GM18861 (cell line): ENCODE measurements at regions not wholly inside any gene's neighbourhood (a gene's known extent, or its start where the extent isn't known, plus 50 kb on each side); places are given as distances from the start of the nearest gene placed in this dataset.

ENCODE experiments used
- ATAC-seq: cut with Tn5 transposase; IDR thresholded peaks from one replicate; pipeline ENCODE4 v1.9.1; 2021; ENCODE audit not compliant: unreplicated experiment

GRCh38 chr5:20590356-20590755 lies 602.4 kb upstream of the CDH18 start:
- ATAC-seq: no peak

- ATAC-seq: no peak
Measured at GRCh38 chr5:20575571-20575970, 587.6 kb upstream of the CDH18 start.

- no peak for ATAC-seq
Measured at GRCh38 chr5:20574576-20574975, 586.6 kb upstream of the CDH18 start.

- ATAC-seq: no peak
Measured at GRCh38 chr5:20572614-20573013, 584.6 kb upstream of the CDH18 start.

- ATAC-seq: no peak
Measured at GRCh38 chr5:20570486-20570885, 582.5 kb upstream of the CDH18 start.

GRCh38 chr5:20562544-20562943 lies 574.5 kb upstream of the CDH18 start:
- no peak for ATAC-seq

GRCh38 chr5:20559845-20560244 lies 571.8 kb upstream of the CDH18 start:
- ATAC-seq: no peak

- ATAC-seq: no peak
Measured at GRCh38 chr5:20556115-20556763, 568.2 kb upstream of the CDH18 start.

GRCh38 chr5:20555034-20555433 lies 567.0 kb upstream of the CDH18 start:
- no peak for ATAC-seq

- ATAC-seq: no peak
Measured at GRCh38 chr5:20554001-20554400, 566.0 kb upstream of the CDH18 start.

- no peak for ATAC-seq
Measured at GRCh38 chr5:20537911-20538703, 550.1 kb upstream of the CDH18 start.

- ATAC-seq: no peak
Measured at GRCh38 chr5:20536813-20537212, 548.8 kb upstream of the CDH18 start.

- ATAC-seq: no peak
Measured at GRCh38 chr5:20536341-20536740, 548.3 kb upstream of the CDH18 start.

GRCh38 chr5:20528471-20528870 lies 540.5 kb upstream of the CDH18 start:
- no peak for ATAC-seq

- ATAC-seq: no peak
Measured at GRCh38 chr5:20524991-20525529, 537.1 kb upstream of the CDH18 start.

GRCh38 chr5:20522905-20523482 lies 535.0 kb upstream of the CDH18 start:
- no peak for ATAC-seq

GRCh38 chr5:20515606-20516005 lies 527.6 kb upstream of the CDH18 start:
- ATAC-seq: no peak

- ATAC-seq: no peak
Measured at GRCh38 chr5:20514145-20514544, 526.1 kb upstream of the CDH18 start.

- ATAC-seq: no peak
Measured at GRCh38 chr5:20500546-20500945, 512.5 kb upstream of the CDH18 start.

- no peak for ATAC-seq
Measured at GRCh38 chr5:20498926-20499325, 510.9 kb upstream of the CDH18 start.

- ATAC-seq: no peak
Measured at GRCh38 chr5:20498102-20498501, 510.1 kb upstream of the CDH18 start.

GRCh38 chr5:20497356-20497755 lies 509.4 kb upstream of the CDH18 start:
- no peak for ATAC-seq
